Esophagus squamous epithelium (tissue), 5 donors: ENCODE measurements at regions not wholly inside any gene's neighbourhood (a gene's known extent, or its start where the extent isn't known, plus 50 kb on each side); places are given as distances from the start of the nearest gene placed in this dataset.

Source experiments
- DNase-seq: peaks from one replicate; lab custom pipeline; 2025; lab: John Stamatoyannopoulos, UW
- H3K27ac ChIP-seq, 4 donors: fragments of 200-600 bp; sonication (generic); one replicate each; pipeline ENCODE4 v1.5.1; 2016 to 2019; ENCODE audit warnings: mild to moderate bottlenecking in 1 of 4
- H3K27me3 ChIP-seq, 4 donors: fragments of 200-600 bp; sonication (generic); 1 replicate in 3 of 4; 2 replicates in 1 of 4; pipeline versions ENCODE4 v1.5.1 to v1.6.0; 2017 to 2021; ENCODE audit warnings: antibody characterized with exemption in 1 of 4
- H3K36me3 ChIP-seq, 3 donors: fragments of 200-600 bp; sonication (generic); one replicate each; pipeline ENCODE4 v1.5.1; 2016 to 2019
- H3K4me1 ChIP-seq, 3 donors: fragments of 200-600 bp; sonication (generic); one replicate each; pipeline ENCODE4 v1.5.1; 2017 to 2019
- H3K4me3 ChIP-seq, 4 donors: fragments of 200-600 bp; sonication (generic); 1 replicate in 3 of 4; 2 replicates in 1 of 4; pipeline ENCODE4 v1.5.1; 2016 to 2019; ENCODE audit warnings: mild to moderate bottlenecking in 2 of 4, moderate library complexity in 1 of 4
- H3K9me3 ChIP-seq, 3 donors: fragments of 200-600 bp; sonication (generic); one replicate each; pipeline ENCODE4 v1.5.1; 2016 to 2019
- CTCF ChIP-seq, 6 experiments: fragments of 450-650 bp in 4 of 6; fragments of 200-600 bp in 2 of 6; sonication (generic) in 2 of 6; IDR thresholded peaks; one replicate each; pipeline ENCODE4 v1.5.1; 2016 to 2019; ENCODE audit warnings: antibody characterized with exemption in 6 of 6, mild to moderate bottlenecking in 4 of 6, moderate library complexity in 4 of 6
- POLR2A ChIP-seq, 4 donors: fragments of 450-650 bp; IDR thresholded peaks; one replicate each; pipeline ENCODE4 v1.6.1; 2017; ENCODE audit warnings: antibody characterized with exemption in 4 of 4, mild to moderate bottlenecking in 4 of 4, moderate library complexity in 3 of 4
- WGBS, 2 donors: methylation state at CpG; one replicate each; pipeline ENCODE4 v1.1.5; 2018; 5-methylcytosine and 5-hydroxymethylcytosine counted together
- intact Hi-C: fragments of 100-400 bp; cut with DNase I; formaldehyde crosslinking; loops from one replicate; pipeline ENCODE4 v1.15.0; 2022
- donor health status: DM: yes; HTN: yes; CAD: no.

- intact Hi-C loops, result no loop called here
- H3K4me1 ChIP-seq, result no peaks in the 10 kb centered on the region
- DNase-seq, result no peak
These were observed 119.6 kb upstream of the BANK1 start for GRCh38 chr4:101670897-101671296.

GRCh38 chr4:101670370-101670769, 120.2 kb upstream of the BANK1 start:
- WGBS, 2 donors, result 86 to 87% methylated on average over 4 of the region's 4 CpGs
- no peak for DNase-seq
- H3K4me1 ChIP-seq, result no peaks in the 10 kb centered on the region
- no peak overlapping the region for H3K4me3 ChIP-seq
- no peaks in the 10 kb centered on the region for H3K9me3 ChIP-seq
- H3K27ac ChIP-seq, result no peak overlapping the region
- H3K36me3 ChIP-seq, result no peaks in the 10 kb centered on the region
- no peaks in the 10 kb centered on the region for H3K27me3 ChIP-seq
- intact Hi-C loops, result no loop called here
- no peak for TF ChIP-seq CTCF (IDR thresholded peaks at IDR 0.05)
- no peak for TF ChIP-seq POLR2A (IDR thresholded peaks at IDR 0.05)

More at GRCh38 chr4:101670897-101671296, 119.6 kb upstream of the BANK1 start:
- H3K27ac ChIP-seq, result no peak overlapping the region
- H3K27me3 ChIP-seq, result no peaks in the 10 kb centered on the region
- no peaks in the 10 kb centered on the region for H3K36me3 ChIP-seq
- no peaks in the 10 kb centered on the region for H3K9me3 ChIP-seq
- no peak overlapping the region for H3K4me3 ChIP-seq
- 79 to 86% methylated on average over 1 to 3 of the region's 3 CpGs for WGBS, 2 donors
- no peak for TF ChIP-seq CTCF (IDR thresholded peaks at IDR 0.05)
- no peak for TF ChIP-seq POLR2A (IDR thresholded peaks at IDR 0.05)

DNA sequence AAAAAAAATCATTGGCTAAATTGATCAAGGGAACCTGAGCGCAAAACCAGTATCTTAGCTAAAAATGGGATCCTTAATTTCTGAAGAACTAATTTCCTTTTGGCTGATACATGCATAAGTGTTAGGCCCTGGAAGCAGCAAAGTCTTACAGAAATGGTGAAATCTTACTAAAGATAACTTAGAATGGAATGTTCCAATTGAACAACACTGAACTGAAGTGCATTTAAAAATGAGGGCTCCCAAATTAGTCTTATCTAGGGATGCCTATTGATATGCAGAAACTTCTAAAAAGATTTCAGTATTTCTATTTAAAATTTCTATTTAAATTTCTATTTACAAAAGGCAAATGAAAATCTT, 120.7 kb upstream of the BANK1 start:
- DNase-seq, result no peak
- no peak overlapping the region for H3K27ac ChIP-seq
- WGBS, 2 donors, result 87 to 100% methylated on average over 1 of the region's 1 CpG
- H3K4me1 ChIP-seq, result no peaks in the 10 kb centered on the region
- TF ChIP-seq CTCF (IDR thresholded peaks at IDR 0.05), result no peak
- TF ChIP-seq POLR2A (IDR thresholded peaks at IDR 0.05), result no peak
- intact Hi-C loops, result no loop called here
- H3K27me3 ChIP-seq, result no peaks in the 10 kb centered on the region
- H3K9me3 ChIP-seq, result no peaks in the 10 kb centered on the region
- H3K36me3 ChIP-seq, result no peaks in the 10 kb centered on the region
- H3K4me3 ChIP-seq, result no peak overlapping the region

DNA sequence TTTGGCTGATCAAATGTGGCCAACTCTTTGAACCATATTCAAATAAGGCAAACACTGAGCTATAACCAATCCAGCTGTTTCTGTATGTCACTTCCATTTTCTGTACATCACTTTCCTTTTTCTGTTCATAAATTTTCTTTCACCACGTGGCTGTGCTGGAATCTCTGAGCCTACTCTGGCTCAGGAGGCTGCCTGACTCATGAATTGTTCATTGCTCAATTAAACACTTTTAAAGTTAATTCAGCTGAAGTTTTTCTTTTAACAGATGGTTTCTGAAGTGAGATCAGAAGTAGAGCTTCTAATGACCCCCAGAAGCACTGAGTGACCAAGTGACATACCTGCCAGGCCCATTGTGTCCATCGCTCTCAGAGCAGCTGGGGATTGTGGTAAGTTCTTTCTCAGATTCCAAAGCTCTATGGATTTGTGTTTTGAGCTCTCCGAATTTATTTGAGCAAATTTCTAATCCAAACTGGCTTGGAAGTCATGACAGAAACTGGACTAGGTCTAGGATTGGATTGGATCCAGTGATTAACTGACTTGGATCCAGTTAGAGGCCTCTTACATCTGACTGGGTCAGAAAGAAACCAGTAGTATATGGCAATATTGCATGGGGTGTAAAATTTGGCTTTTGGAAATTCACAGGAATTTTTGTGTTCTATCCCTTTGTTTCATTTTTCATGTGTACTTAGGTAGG, 121.2 kb upstream of the BANK1 start:
- Histone ChIP-seq H3K4me3 (no peak overlapping the region), H3K27me3 (no peaks in the 10 kb centered on the region), H3K4me1 (no peaks in the 10 kb centered on the region), H3K27ac (no peak overlapping the region), H3K36me3 (no peaks in the 10 kb centered on the region), H3K9me3 (no peaks in the 10 kb centered on the region)
- 66 to 71% methylated on average over 3 of the region's 3 CpGs for WGBS, 2 donors
- DNase-seq, result no peak
- intact Hi-C loops, result no loop called here
- TF ChIP-seq CTCF (IDR thresholded peaks at IDR 0.05) (no peak), POLR2A (IDR thresholded peaks at IDR 0.05) (no peak)

DNA sequence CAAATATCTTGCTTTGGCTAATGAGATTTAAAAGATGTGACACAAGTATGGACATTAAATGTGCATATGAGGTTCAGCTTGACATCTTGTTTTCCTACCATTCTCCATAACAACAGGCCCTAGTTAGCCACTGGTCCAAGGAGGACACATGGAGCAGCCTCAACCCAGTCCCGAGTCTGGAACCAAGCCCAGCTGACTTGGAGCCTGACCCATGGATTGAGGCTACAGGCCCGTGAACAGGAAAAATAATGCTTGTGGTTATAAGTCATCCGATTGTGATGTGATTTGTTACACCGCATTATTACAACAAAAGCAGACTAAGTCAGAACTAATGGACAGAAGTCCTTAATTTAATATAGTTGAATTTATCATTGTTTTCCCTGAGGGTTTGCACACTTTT, 123.2 kb upstream of the BANK1 start:
- H3K4me3 ChIP-seq, result no peak overlapping the region
- no peak for DNase-seq
- H3K9me3 ChIP-seq, result no peaks in the 10 kb centered on the region
- 79 to 85% methylated on average over 4 of the region's 4 CpGs for WGBS, 2 donors
- no peaks in the 10 kb centered on the region for H3K4me1 ChIP-seq
- no peaks in the 10 kb centered on the region for H3K36me3 ChIP-seq
- no peaks in the 10 kb centered on the region for H3K27me3 ChIP-seq
- intact Hi-C loops, result no loop called here
- H3K27ac ChIP-seq, result no peak overlapping the region
- no peak for TF ChIP-seq POLR2A (IDR thresholded peaks at IDR 0.05)
- TF ChIP-seq CTCF (IDR thresholded peaks at IDR 0.05), result no peak
